GM13977 (cell line): ENCODE measurements at regions not wholly inside any gene's neighbourhood (a gene's known extent, or its start where the extent isn't known, plus 50 kb on each side); places are given as distances from the start of the nearest gene placed in this dataset.

Experiments used
- DNase-seq: peaks from one replicate; pipeline ENCODE4 v3.0.0; 2012; ENCODE audit warnings: low spot score
- CTCF ChIP-seq: IDR thresholded peaks from 2 replicates; pipeline ENCODE4 v1.5.1; 2012; ENCODE audit warnings: mild to moderate bottlenecking, control low read depth; ENCODE audit not compliant: insufficient read depth; ENCODE audit errors: extremely low read depth, missing control alignments
- in situ Hi-C: fragments of 300-500 bp; cut with MboI; formaldehyde crosslinking; loops from one replicate; pipeline ENCODE4 v1.12.0; 2022; ENCODE audit warnings: low sequenced_read_pairs, low pct_unique_long_range_greater_than_20kb, mixed read lengths, inconsistent platforms; ENCODE audit not compliant: unreplicated experiment

GRCh38 chr16:62383941-62384340 lies 347.7 kb upstream of the CDH8 start:
- no peak for TF ChIP-seq CTCF
- DNase-seq, result no peak
- in situ Hi-C loops, result no loop called here

- DNase-seq, result no peak
- in situ Hi-C loops, result no loop called here
- no peak for TF ChIP-seq CTCF
Observed at GRCh38 chr16:62370445-62370844, 334.2 kb upstream of the CDH8 start.

- in situ Hi-C loops, result no loop called here
- no peak for DNase-seq
- TF ChIP-seq CTCF, result no peak
Observed at GRCh38 chr16:62363501-62363900, 327.3 kb upstream of the CDH8 start.

- in situ Hi-C loops, result no loop called here
- no peak for DNase-seq
- no peak for TF ChIP-seq CTCF
Observed at GRCh38 chr16:62353355-62353754, 317.1 kb upstream of the CDH8 start.

- no peak for TF ChIP-seq CTCF
- in situ Hi-C loops, result no loop called here
Observed at GRCh38 chr16:62342216-62342615, 306.0 kb upstream of the CDH8 start.

GRCh38 chr16:62335356-62335755 lies 299.1 kb upstream of the CDH8 start:
- in situ Hi-C loops, result no loop called here
- no peak for TF ChIP-seq CTCF
- no peak for DNase-seq

More at GRCh38 chr16:62342216-62342615, 306.0 kb upstream of the CDH8 start:
- DNase-seq, result no peak

- no peak for DNase-seq
- TF ChIP-seq CTCF, result no peak
- in situ Hi-C loops, result no loop called here
Observed at GRCh38 chr16:62321606-62322005, 285.4 kb upstream of the CDH8 start.
